ENCODE measurements at regions not wholly inside any gene's neighbourhood (a gene's known extent, or its start where the extent isn't known, plus 50 kb on each side); places are given as distances from the start of the nearest gene placed in this dataset.

- H3K79me2 ChIP-seq (ENCODE audit: insufficient read depth, low read length): no peaks in the 10 kb centered on the region
- H3K9me3 Mint-ChIP-seq: peaks cover 0 to 13% (median 5%) of the 10 kb centered on the region in 7 donors
- no peak for TF ChIP-seq CTCF (IDR thresholded peaks at IDR 0.05)
- no peak for DNase-seq
- 100% methylated on average over 1 of the region's 1 CpG for WGBS (ENCODE audit: insufficient coverage)
- no peaks in the 10 kb centered on the region for H3K27me3 ChIP-seq (ENCODE audit: control insufficient read depth in 2 of 2, insufficient read depth in 2 of 2, low read length in 2 of 2)
- H3K36me3 ChIP-seq (replicated peaks in 1 of 2; ENCODE audit: control insufficient read depth in 1 of 2, insufficient read depth in 2 of 2, low read length in 2 of 2): no peaks in the 10 kb centered on the region
- peaks cover 9 to 21% of the 10 kb centered on the region in 2 donors for H3K9me3 ChIP-seq (replicated peaks in 1 of 2; ENCODE audit: control insufficient read depth in 1 of 2, insufficient read depth in 1 of 2, low read length in 2 of 2)
- no peaks in the 10 kb centered on the region for H3K27me3 Mint-ChIP-seq (ENCODE audit: low read depth in 3 of 3)
- no peak overlapping the region for H3K4me3 ChIP-seq (replicated peaks in 1 of 3; ENCODE audit: low read depth in 2 of 3, low read length in 3 of 3)
- H4K20me1 ChIP-seq (ENCODE audit: insufficient read depth, low read length): no peaks in the 10 kb centered on the region
- no peak overlapping the region for H3K27ac ChIP-seq (ENCODE audit: low read depth in 1 of 2, low read length in 2 of 2)
- intact Hi-C loops (cut with micrococcal nuclease): no loop called here
- H3K36me3 Mint-ChIP-seq: no peaks in the 10 kb centered on the region
- no peak overlapping the region for H3K4me3 Mint-ChIP-seq
- no peak overlapping the region for H3K9ac ChIP-seq (ENCODE audit: insufficient read depth, low read length, poor library complexity, severe bottlenecking)
- H3K4me1 ChIP-seq (ENCODE audit: control insufficient read depth in 1 of 2, insufficient read depth in 2 of 2, low read length in 2 of 2): no peaks in the 10 kb centered on the region
- H3K27ac Mint-ChIP-seq: no peak overlapping the region
- no peak overlapping the region for H2AFZ ChIP-seq (ENCODE audit: insufficient read depth, low read depth, low read length, poor library complexity, severe bottlenecking)
- H3K4me1 Mint-ChIP-seq: no peaks in the 10 kb centered on the region
- H3K4me2 ChIP-seq (replicated peaks; ENCODE audit: extremely low read depth, low read length, poor library complexity, severe bottlenecking): no peak overlapping the region
These were observed 392.9 kb downstream of the PID1 start for GRCh38 chr2:228878138-228878537.

GRCh38 chr2:228876276-228876675 is 394.8 kb downstream of the PID1 start:
- no peak overlapping the region for H3K27ac ChIP-seq (ENCODE audit: low read depth in 1 of 2, low read length in 2 of 2)
- DNase-seq: no peak
- H3K9ac ChIP-seq (ENCODE audit: insufficient read depth, low read length, poor library complexity, severe bottlenecking): no peak overlapping the region
- Mint-ChIP-seq H3K4me3 (no peak overlapping the region), H3K27ac (no peak overlapping the region), H3K4me1 (no peaks in the 10 kb centered on the region), H3K36me3 (no peaks in the 10 kb centered on the region), H3K27me3 (ENCODE audit: low read depth in 3 of 3) (no peaks in the 10 kb centered on the region), H3K9me3 (peaks cover 0 to 13% (median 5%) of the 10 kb centered on the region in 7 donors)
- no peak overlapping the region for H3K4me3 ChIP-seq (replicated peaks in 1 of 3; ENCODE audit: low read depth in 2 of 3, low read length in 3 of 3)
- no peak overlapping the region for H2AFZ ChIP-seq (ENCODE audit: insufficient read depth, low read depth, low read length, poor library complexity, severe bottlenecking)
- no peaks in the 10 kb centered on the region for H3K36me3 ChIP-seq (replicated peaks in 1 of 2; ENCODE audit: control insufficient read depth in 1 of 2, insufficient read depth in 2 of 2, low read length in 2 of 2)
- H3K9me3 ChIP-seq (replicated peaks in 1 of 2; ENCODE audit: control insufficient read depth in 1 of 2, insufficient read depth in 1 of 2, low read length in 2 of 2): peaks cover 9 to 19% of the 10 kb centered on the region in 2 donors
- H4K20me1 ChIP-seq (ENCODE audit: insufficient read depth, low read length): no peaks in the 10 kb centered on the region
- intact Hi-C loops (cut with micrococcal nuclease): no loop called here
- TF ChIP-seq CTCF (IDR thresholded peaks at IDR 0.05): no peak
- WGBS (ENCODE audit: insufficient coverage): no CpG with 5 or more reads among the region's 2 CpGs
- no peaks in the 10 kb centered on the region for H3K79me2 ChIP-seq (ENCODE audit: insufficient read depth, low read length)
- H3K4me2 ChIP-seq (replicated peaks; ENCODE audit: extremely low read depth, low read length, poor library complexity, severe bottlenecking): no peak overlapping the region
- H3K27me3 ChIP-seq (ENCODE audit: control insufficient read depth in 2 of 2, insufficient read depth in 2 of 2, low read length in 2 of 2): no peaks in the 10 kb centered on the region
- no peaks in the 10 kb centered on the region for H3K4me1 ChIP-seq (ENCODE audit: control insufficient read depth in 1 of 2, insufficient read depth in 2 of 2, low read length in 2 of 2)

Data from CD14-positive monocyte (primary cell).